Activated B cell treated with CpG ODN at 0.5 μM for 24 hours (primary cell): ENCODE measurements at regions not wholly inside any gene's neighbourhood (a gene's known extent, or its start where the extent isn't known, plus 50 kb on each side); places are given as distances from the start of the nearest gene placed in this dataset.

Experiments used
- ATAC-seq: fragments of 200-7000 bp; cut with Tn5 transposase; one replicate; pipeline ENCODE4 v1.10.0; 2021; ENCODE audit warnings: low read depth, mild to moderate bottlenecking, moderate library complexity
- CTCF ChIA-PET: fragments of 350-600 bp; sonication (Branson Sonifier 250); formaldehyde crosslinking; loops from one replicate; lab custom pipeline; 2021; ENCODE audit warnings: antibody characterized with exemption; lab: Charles Lee
- POLR2A ChIA-PET: fragments of 350-600 bp; sonication (Branson Sonifier 250); formaldehyde crosslinking; loops from one replicate; lab custom pipeline; 2021; ENCODE audit warnings: antibody characterized with exemption; lab: Charles Lee
- DNase-seq: peaks from one replicate; pipeline ENCODE4 v3.0.0; 2022
- H3K27ac Mint-ChIP-seq: one replicate; pipeline ENCODE4 v1.8.0; 2020; ENCODE audit warnings: mixed read lengths
- H3K27me3 Mint-ChIP-seq: one replicate; pipeline ENCODE4 v1.8.0; 2021; ENCODE audit warnings: mixed read lengths
- H3K36me3 Mint-ChIP-seq: one replicate; pipeline ENCODE4 v1.8.0; 2021; ENCODE audit warnings: low read depth, mixed read lengths
- H3K4me1 Mint-ChIP-seq: one replicate; pipeline ENCODE4 v1.8.0; 2021; ENCODE audit warnings: mixed read lengths
- H3K4me3 Mint-ChIP-seq: one replicate; pipeline ENCODE4 v1.8.0; 2020; ENCODE audit warnings: mild to moderate bottlenecking, mixed read lengths
- H3K9me3 Mint-ChIP-seq: one replicate; pipeline ENCODE4 v1.8.0; 2020; ENCODE audit warnings: mixed read lengths
- intact Hi-C: fragments of 100-400 bp; cut with micrococcal nuclease; formaldehyde crosslinking; loops from one replicate; pipeline ENCODE4 v1.15.1; 2024
- TF ChIP-seq, protein P1 (sequence below): fragments of 200-600 bp; IDR thresholded peaks from one replicate; pipeline ENCODE4 v1.8.0; 2022; ENCODE audit warnings: antibody characterized with exemption, mild to moderate bottlenecking

DNA sequence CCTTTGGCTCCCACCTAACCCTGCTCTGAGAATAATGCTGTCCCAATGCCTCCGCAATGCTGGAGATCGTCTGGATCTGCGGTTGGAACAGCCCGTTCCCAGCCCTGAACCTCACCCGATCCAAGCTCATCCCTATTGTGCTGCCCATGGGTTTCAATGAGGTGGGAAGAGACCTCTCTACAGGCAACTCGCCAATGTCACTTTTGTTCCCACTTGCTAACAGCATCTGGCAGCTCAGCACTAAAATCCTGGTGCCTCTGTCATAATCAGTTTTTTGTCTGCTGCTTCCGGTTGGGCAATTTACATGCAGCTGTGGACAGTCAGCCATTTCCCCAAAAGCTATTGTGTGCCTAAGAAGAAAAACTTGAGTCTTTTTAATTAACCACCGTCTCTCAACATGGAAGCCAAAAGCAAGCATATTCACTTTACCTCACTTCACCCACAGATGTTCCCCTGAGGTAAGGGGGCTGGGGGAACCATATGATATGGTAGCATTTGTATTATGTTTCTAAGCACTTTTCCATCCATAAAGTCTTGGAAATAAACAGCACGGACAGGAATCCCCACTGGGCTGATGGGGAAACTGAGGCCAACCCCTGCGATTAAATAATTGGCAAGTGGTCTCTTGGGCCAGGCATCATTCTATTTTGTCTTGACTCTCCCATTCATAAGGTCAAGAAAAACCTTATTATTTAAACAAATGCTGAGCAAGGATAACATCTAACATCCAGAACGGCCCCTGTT is 159.2 kb upstream of the CDH5 start:
- intact Hi-C loops, result no loop called here
- no peaks in the 10 kb centered on the region for H3K36me3 Mint-ChIP-seq
- TF ChIP-seq, protein P1, sequence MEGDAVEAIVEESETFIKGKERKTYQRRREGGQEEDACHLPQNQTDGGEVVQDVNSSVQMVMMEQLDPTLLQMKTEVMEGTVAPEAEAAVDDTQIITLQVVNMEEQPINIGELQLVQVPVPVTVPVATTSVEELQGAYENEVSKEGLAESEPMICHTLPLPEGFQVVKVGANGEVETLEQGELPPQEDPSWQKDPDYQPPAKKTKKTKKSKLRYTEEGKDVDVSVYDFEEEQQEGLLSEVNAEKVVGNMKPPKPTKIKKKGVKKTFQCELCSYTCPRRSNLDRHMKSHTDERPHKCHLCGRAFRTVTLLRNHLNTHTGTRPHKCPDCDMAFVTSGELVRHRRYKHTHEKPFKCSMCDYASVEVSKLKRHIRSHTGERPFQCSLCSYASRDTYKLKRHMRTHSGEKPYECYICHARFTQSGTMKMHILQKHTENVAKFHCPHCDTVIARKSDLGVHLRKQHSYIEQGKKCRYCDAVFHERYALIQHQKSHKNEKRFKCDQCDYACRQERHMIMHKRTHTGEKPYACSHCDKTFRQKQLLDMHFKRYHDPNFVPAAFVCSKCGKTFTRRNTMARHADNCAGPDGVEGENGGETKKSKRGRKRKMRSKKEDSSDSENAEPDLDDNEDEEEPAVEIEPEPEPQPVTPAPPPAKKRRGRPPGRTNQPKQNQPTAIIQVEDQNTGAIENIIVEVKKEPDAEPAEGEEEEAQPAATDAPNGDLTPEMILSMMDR, result no peak
- no peak overlapping the region for H3K4me3 Mint-ChIP-seq
- H3K9me3 Mint-ChIP-seq, result no peaks in the 10 kb centered on the region
- ATAC-seq (no peak), DNase-seq (no peak)
- H3K4me1 Mint-ChIP-seq, result no peaks in the 10 kb centered on the region
- ChIA-PET CTCF (no interaction called here), POLR2A (no interaction called here)
- peaks cover 9% of the 10 kb centered on the region for H3K27me3 Mint-ChIP-seq
- H3K27ac Mint-ChIP-seq, result no peak overlapping the region

DNA sequence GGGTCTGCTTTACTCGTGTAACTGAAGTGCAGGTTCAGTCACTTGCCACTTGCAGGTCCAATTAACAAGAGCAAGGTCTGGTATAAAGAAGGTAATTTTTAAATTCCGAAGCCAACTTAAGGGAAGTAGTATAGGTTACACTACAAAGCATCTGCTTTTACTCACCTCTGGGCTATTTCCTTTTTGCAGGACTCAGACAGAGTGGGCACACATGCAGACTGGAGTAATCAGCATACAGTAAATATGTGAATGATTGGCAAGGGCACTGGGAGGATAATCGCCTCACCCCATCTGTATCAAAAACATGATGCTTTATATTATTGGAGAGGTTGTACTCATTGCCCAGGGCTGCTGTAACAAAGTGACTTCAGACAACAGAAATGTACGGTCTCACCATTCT is 160.1 kb upstream of the CDH5 start:
- H3K27me3 Mint-ChIP-seq, result peaks cover 8% of the 10 kb centered on the region

DNA sequence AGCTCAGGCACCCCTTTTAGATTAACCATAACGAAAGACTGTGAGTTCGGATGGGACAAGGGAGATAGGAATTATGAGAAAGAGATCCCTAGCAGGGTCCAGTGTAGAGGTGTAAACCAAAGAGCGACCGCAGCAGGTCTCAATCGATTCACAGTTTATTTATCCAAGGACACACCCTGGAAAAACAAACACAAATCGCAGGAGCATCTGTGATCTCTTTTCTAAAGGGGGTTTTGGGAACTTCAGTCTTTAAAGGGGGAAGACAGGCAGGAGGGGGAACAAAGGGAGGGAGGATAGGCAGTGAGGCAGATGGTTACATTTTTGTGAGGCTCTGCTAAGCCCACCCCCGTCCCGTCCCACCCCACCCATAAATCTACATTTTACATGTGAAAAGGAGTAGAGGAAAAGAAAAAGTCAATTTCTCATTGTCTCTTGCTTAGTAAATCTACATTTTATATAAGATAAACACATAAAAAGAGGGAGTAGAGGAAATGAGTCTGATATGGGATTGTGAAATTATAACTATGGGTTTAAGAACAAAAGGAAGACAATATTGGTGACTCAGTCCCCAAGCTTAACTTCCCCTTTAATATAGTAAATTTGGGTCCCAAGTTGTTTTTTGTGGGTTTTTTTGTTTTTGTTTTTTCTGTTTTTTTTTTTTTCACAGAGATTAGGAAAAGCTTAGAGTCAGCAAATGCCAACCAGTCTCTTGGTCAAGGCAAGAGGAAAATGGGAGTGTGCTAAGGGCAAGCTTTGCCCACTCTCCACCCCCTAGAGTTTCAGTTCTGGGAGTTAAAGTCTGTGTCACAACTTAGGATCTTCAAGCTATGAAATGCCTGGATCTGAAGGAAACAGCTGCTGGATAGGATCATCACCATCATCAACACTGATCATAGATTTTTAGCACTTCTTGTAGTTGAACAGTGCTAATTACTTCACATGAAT is 160.9 kb upstream of the CDH5 start:
- H3K27me3 Mint-ChIP-seq, result peaks cover 5% of the 10 kb centered on the region
- POLR2A ChIA-PET, result no interaction called here
- H3K36me3 Mint-ChIP-seq, result no peaks in the 10 kb centered on the region
- intact Hi-C loops, result no loop called here
- no peaks in the 10 kb centered on the region for H3K9me3 Mint-ChIP-seq
- no peak overlapping the region for H3K4me3 Mint-ChIP-seq
- ATAC-seq (no peak), DNase-seq (no peak)
- TF ChIP-seq, protein P1, result no peak
- H3K4me1 Mint-ChIP-seq, result no peaks in the 10 kb centered on the region
- H3K27ac Mint-ChIP-seq, result no peak overlapping the region
- CTCF ChIA-PET, result no interaction called here

More for the DNA sequence above, 160.1 kb upstream of the CDH5 start:
- no peaks in the 10 kb centered on the region for H3K36me3 Mint-ChIP-seq
- ChIA-PET POLR2A (no interaction called here), CTCF (no interaction called here)
- H3K4me3 Mint-ChIP-seq, result no peak overlapping the region
- DNase-seq, result no peak
- H3K27ac Mint-ChIP-seq, result no peak overlapping the region
- no peaks in the 10 kb centered on the region for H3K4me1 Mint-ChIP-seq
- TF ChIP-seq, protein P1, result no peak
- no peak for ATAC-seq
- no peaks in the 10 kb centered on the region for H3K9me3 Mint-ChIP-seq
- intact Hi-C loops, result no loop called here

- Mint-ChIP-seq H3K9me3 (no peaks in the 10 kb centered on the region), H3K27me3 (peaks cover 5% of the 10 kb centered on the region), H3K4me3 (no peak overlapping the region), H3K36me3 (no peaks in the 10 kb centered on the region), H3K4me1 (no peaks in the 10 kb centered on the region), H3K27ac (no peak overlapping the region)
- DNase-seq, result no peak
- no peak for ATAC-seq
- TF ChIP-seq, protein P1, result no peak
- ChIA-PET CTCF (no interaction called here), POLR2A (no interaction called here)
- intact Hi-C loops, result no loop called here
Observed at GRCh38 chr16:66204756-66205155, 161.7 kb upstream of the CDH5 start.

- Mint-ChIP-seq H3K27ac (no peak overlapping the region), H3K9me3 (no peaks in the 10 kb centered on the region), H3K36me3 (no peaks in the 10 kb centered on the region), H3K27me3 (peaks cover 5% of the 10 kb centered on the region), H3K4me1 (no peaks in the 10 kb centered on the region), H3K4me3 (no peak overlapping the region)
- intact Hi-C loops, result no loop called here
- ChIA-PET POLR2A (no interaction called here), CTCF (no interaction called here)
- ATAC-seq (no peak), DNase-seq (no peak)
- TF ChIP-seq, protein P1, result no peak
Observed at GRCh38 chr16:66203476-66203875, 163.0 kb upstream of the CDH5 start.
